B cell (primary cell): ENCODE measurements at regions not wholly inside any gene's neighbourhood (a gene's known extent, or its start where the extent isn't known, plus 50 kb on each side); places are given as distances from the start of the nearest gene placed in this dataset.

Experiments used
- CTCF ChIP-seq: fragments of 200-600 bp; IDR thresholded peaks from one replicate; pipeline ENCODE4 v1.8.0; 2022; ENCODE audit warnings: antibody characterized with exemption, mild to moderate bottlenecking
- EZH2 ChIP-seq: IDR thresholded peaks from 2 replicates; pipeline ENCODE4 v1.6.1; 2012; ENCODE audit warnings: borderline replicate concordance, low read depth, mild to moderate bottlenecking, moderate library complexity, low read length; ENCODE audit not compliant: insufficient read depth, poor library complexity, severe bottlenecking

DNA sequence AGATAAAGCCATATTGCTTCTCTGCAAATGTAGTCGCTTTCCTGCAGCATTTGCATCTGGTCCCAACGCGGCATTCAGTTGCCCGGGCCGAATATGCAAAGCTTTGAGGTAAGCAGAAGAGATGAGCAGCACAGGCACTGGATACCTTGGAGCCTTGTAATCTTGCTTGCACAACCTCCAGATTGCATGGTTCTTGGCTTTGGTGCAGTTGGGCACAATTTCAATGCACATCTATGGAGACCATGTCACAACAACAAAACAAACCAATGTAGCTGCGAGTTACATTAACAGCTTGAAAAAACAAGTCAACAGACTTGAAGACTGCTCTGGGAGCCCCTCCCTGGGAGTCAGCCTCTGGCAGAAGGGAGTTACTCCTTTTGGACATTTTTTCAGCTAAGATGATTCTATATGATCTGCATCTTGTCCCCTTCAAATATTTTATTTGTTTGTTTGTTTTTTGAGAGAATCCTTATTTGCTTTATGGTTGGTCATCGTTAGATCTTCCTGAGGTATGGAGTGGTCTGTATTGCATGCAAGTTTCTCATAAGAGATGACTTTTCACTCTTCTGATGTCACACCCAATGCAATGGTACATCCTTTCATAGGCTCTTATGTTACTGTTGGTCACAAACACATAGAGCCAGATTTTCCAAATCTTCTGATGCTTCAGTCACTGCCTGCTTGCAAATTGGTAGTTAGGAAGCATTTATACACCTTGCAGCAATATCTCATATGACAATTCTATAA, 113.5 kb downstream of the EFEMP1 start:
- no peak for TF ChIP-seq CTCF
- TF ChIP-seq EZH2, result no peak
